ENCODE measurements at regions not wholly inside any gene's neighbourhood (a gene's known extent, or its start where the extent isn't known, plus 50 kb on each side); places are given as distances from the start of the nearest gene placed in this dataset.

DNA sequence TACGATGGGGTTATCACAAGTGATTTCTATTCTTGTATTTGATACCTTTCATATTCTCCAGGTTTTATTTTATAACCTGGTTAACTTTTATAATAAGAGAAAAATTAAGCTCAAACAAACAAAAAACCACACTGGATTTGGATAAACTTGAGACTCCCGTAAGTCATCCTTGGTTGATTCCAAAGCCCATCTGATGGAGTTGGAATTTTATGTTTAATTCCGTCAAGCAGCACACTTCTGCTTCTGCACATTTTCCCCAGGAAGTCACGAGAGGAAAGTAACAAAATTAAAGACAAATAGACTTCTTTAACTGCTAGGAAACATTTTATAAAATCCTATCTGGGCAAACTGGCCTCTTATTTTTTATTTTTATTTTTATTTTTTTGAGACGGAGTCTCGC lies 207.9 kb downstream of the NXNL2 start:
- no peaks in the 10 kb centered on the region for H3K9me3 ChIP-seq (ENCODE audit: control insufficient read depth in 1 of 2, low read length in 2 of 2)
- POLR2A ChIA-PET (ENCODE audit: partially characterized antibody), result no interaction called here
- H3K4me3 ChIP-seq (ENCODE audit: low read length in 2 of 2), result no peak overlapping the region
- Mint-ChIP-seq H3K4me1 (no peaks in the 10 kb centered on the region), H3K27ac (no peak overlapping the region), H3K4me3 (no peak overlapping the region), H3K36me3 (no peaks in the 10 kb centered on the region), H3K27me3 (peaks cover 14 to 15% of the 10 kb centered on the region in 2 donors), H3K9me3 (no peaks in the 10 kb centered on the region)
- no peak overlapping the region for H3K27ac ChIP-seq (ENCODE audit: low read depth, low read length)
- CTCF ChIA-PET (ENCODE audit: partially characterized antibody), result no interaction called here
- no peaks in the 10 kb centered on the region for H3K36me3 ChIP-seq (ENCODE audit: insufficient read depth, low read length)
- no peaks in the 10 kb centered on the region for H3K27me3 ChIP-seq (ENCODE audit: insufficient read depth, low read length)
- no peak for DNase-seq
- no peaks in the 10 kb centered on the region for H3K4me1 ChIP-seq (ENCODE audit: insufficient read depth, low read length)
- intact Hi-C loops (cut with micrococcal nuclease), result no loop called here

DNA sequence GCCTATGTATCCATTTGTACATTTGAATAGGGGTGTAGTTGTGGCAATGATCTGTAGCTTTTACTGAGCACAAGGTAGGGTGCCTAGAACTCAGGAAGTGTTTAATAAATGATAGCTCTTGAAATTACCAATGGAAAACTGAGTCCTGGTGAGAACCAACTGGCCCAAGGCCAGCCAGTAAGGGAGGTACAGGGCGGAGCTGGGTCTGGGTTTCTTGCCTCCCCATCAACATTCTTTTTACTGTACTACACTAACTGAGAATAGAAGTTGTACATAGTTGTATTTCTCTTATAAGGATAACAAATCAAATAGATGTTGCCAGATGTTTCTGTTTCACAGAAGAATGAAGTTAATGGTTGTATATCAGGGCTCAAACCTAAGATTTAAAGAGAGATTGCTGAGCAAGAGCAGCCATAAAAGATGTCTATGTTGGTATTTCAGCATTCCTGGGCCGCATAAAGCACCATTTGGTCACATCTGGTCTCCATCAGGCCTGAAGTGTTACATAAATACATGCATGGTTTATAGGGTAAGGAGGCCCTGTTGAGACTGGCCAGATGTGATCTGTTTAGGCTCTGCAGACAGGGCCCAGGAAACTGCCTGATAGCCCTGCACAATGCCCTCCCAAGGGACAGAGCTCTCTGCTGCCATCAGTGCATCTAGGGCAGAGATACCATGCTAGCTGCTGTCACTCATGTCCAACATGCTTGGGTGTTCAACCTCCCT lies 210.5 kb downstream of the NXNL2 start:
- Mint-ChIP-seq H3K36me3 (no peaks in the 10 kb centered on the region), H3K4me1 (no peaks in the 10 kb centered on the region), H3K27ac (no peak overlapping the region), H3K4me3 (no peak overlapping the region), H3K27me3 (peaks cover 12 to 13% of the 10 kb centered on the region in 2 donors), H3K9me3 (peaks cover 0 to 4% (median 0%) of the 10 kb centered on the region in 8 donors)
- Histone ChIP-seq H3K9me3 (ENCODE audit: control insufficient read depth in 1 of 2, low read length in 2 of 2) (no peaks in the 10 kb centered on the region), H3K27me3 (ENCODE audit: insufficient read depth, low read length) (no peaks in the 10 kb centered on the region), H3K27ac (ENCODE audit: low read depth, low read length) (no peak overlapping the region), H3K36me3 (ENCODE audit: insufficient read depth, low read length) (no peaks in the 10 kb centered on the region), H3K4me1 (ENCODE audit: insufficient read depth, low read length) (no peaks in the 10 kb centered on the region), H3K4me3 (ENCODE audit: low read length in 2 of 2) (no peak overlapping the region)
- intact Hi-C loops (cut with micrococcal nuclease), result no loop called here
- ChIA-PET CTCF (ENCODE audit: partially characterized antibody) (interaction anchor here (1.4 kb wide), 1 partner anchor 10 kb away, joined by 3 read pairs; no protein-coding TSS in a partner anchor), POLR2A (ENCODE audit: partially characterized antibody) (no interaction called here)
- no peak for DNase-seq

DNA sequence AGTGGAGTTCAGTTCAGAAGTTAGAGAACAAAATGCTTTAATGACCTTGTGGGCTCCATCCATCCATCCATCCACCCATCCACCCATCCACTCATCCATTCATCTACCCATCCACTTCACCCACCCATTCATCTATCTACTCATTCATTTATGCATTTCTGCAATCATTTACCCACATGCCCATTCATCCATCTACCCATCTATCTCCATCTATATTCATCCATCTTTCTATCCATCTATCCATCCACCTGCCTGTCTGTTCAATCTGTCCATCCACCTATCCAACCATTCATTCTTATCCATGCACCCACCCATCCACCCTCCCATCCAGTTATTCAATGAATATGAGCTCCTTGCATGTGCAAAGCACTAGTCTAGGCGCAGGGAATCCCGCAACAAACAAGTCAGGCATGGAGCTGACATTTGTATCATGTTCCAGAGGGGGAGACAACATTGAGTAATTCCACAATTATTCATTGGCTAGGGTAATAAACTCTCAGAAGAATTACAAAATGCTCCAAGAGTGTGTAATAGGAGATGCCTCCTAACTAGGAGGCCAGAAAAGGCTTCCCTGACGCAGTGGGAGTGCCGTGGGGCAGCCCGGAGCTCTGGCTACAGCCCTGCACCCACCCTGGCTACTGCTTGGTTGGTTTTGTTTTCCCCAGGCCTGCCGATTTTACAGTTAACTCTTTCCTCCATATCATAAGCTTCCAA lies 211.2 kb downstream of the NXNL2 start:
- no peak overlapping the region for H3K27ac Mint-ChIP-seq
- DNase-seq, result no peak
- ChIA-PET POLR2A (ENCODE audit: partially characterized antibody) (no interaction called here), CTCF (ENCODE audit: partially characterized antibody) (interaction anchor here (1.4 kb wide), 1 partner anchor 10 kb away, joined by 3 read pairs; no protein-coding TSS in a partner anchor)
- intact Hi-C loops (cut with micrococcal nuclease), result no loop called here
- no peaks in the 10 kb centered on the region for H3K36me3 ChIP-seq (ENCODE audit: insufficient read depth, low read length)
- H3K9me3 ChIP-seq (ENCODE audit: control insufficient read depth in 1 of 2, low read length in 2 of 2), result no peaks in the 10 kb centered on the region
- H3K36me3 Mint-ChIP-seq, result no peaks in the 10 kb centered on the region
- H3K4me3 Mint-ChIP-seq, result no peak overlapping the region
- no peaks in the 10 kb centered on the region for H3K4me1 Mint-ChIP-seq
- H3K4me3 ChIP-seq (ENCODE audit: low read length in 2 of 2), result no peak overlapping the region
- no peaks in the 10 kb centered on the region for H3K4me1 ChIP-seq (ENCODE audit: insufficient read depth, low read length)
- H3K27me3 Mint-ChIP-seq, result peaks cover 10 to 13% of the 10 kb centered on the region in 2 donors
- H3K27ac ChIP-seq (ENCODE audit: low read depth, low read length), result no peak overlapping the region
- peaks cover 0 to 5% (median 0%) of the 10 kb centered on the region in 8 donors for H3K9me3 Mint-ChIP-seq
- H3K27me3 ChIP-seq (ENCODE audit: insufficient read depth, low read length), result no peaks in the 10 kb centered on the region

DNA sequence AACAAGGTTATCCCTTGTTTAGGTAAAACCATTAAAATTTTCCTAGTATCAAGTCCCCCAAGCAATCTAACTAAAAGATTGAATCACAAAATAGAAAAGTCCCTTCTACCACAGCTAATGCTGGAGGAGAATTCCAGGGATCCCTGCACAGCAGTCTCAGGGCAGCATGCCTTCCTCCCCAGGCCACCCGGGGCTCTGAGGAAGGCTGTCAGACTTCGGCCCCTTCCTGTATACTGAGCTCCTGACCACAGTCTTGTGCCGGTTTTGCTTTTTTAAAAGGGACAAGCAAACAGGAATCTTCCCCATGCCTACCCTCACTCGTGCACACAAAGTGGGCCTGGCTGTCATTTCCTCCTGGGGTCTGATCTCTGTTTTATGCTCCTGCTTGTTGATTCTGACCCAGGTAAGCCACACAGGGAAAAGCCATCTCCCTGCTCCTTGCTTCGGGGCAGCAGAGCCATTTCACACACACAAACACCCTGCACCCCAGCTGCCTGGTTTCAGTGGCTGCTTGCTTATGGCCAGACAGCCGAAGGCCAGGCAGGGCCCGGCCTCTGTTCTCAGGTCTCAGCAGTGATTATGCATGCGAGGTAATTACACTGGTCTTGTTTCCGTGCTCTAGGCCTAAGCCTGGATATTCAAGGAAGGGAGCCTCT lies 211.9 kb downstream of the NXNL2 start:
- Histone ChIP-seq H3K36me3 (ENCODE audit: insufficient read depth, low read length) (no peaks in the 10 kb centered on the region), H3K4me1 (ENCODE audit: insufficient read depth, low read length) (no peaks in the 10 kb centered on the region), H3K4me3 (ENCODE audit: low read length in 2 of 2) (no peak overlapping the region), H3K9me3 (ENCODE audit: control insufficient read depth in 1 of 2, low read length in 2 of 2) (no peaks in the 10 kb centered on the region), H3K27ac (ENCODE audit: low read depth, low read length) (no peak overlapping the region), H3K27me3 (ENCODE audit: insufficient read depth, low read length) (no peaks in the 10 kb centered on the region)
- intact Hi-C loops (cut with micrococcal nuclease), result no loop called here
- Mint-ChIP-seq H3K27me3 (peaks cover 6 to 12% of the 10 kb centered on the region in 2 donors), H3K27ac (no peak overlapping the region), H3K9me3 (peaks cover 0 to 5% (median 0%) of the 10 kb centered on the region in 8 donors), H3K4me3 (no peak overlapping the region), H3K4me1 (no peaks in the 10 kb centered on the region), H3K36me3 (no peaks in the 10 kb centered on the region)
- DNase-seq, result no peak
- ChIA-PET CTCF (ENCODE audit: partially characterized antibody) (interaction anchor here (1.4 kb wide), 1 partner anchor 9 kb away, joined by 3 read pairs; no protein-coding TSS in a partner anchor), POLR2A (ENCODE audit: partially characterized antibody) (no interaction called here)

DNA sequence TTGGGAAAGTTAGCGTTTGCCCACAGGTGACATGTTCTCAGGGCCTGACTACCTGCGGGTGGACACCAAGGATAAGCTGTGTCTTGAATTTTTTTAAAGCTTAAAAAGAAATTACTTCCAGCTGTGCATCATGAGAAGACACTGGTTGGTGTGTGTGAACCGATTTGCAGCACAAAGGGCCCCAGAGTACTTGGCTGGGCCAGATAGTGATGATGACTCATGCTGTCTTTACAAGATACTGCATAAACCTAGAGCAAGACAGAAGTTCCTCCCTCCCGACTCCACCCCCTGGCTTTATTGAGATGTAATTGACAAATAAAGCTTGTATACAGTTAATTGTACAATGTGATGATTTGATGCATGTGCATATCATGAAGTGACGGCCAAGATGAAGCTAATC lies 212.8 kb downstream of the NXNL2 start:
- H3K27ac ChIP-seq (ENCODE audit: low read depth, low read length), result no peak overlapping the region
- intact Hi-C loops (cut with micrococcal nuclease), result no loop called here

DNA sequence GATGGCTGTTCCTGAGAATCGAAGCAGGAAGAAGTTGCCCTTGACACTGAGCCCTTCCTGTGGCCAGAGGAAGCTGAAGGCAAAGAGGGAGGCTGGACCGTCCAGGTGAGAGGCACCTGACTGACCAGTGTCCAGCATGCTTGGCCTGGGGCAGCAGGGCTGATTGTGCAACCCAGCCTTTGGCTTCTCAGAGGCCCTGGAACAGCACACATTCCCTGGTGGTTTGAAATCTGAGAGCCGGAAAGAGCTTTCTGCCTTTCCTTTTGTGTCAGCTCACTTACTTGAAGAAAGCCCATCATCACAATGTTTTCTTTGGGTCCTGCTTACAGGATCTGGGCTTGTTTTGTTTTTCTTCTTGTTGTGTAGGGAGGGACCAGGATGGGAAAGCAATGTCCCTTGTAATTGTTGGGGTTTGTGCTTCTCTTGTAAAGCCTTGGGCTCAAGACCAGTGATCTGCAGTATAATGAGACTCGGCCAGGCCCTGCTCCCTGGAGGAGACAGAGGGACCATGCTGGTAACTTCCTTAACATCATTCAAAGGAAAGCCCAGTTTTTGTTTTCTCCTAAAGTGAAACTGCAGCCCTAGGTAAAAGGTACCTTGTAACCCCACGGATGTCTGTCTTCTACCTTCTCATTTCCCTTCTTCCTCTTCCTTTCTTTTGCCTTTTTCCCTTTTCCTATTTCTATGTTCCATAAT lies 213.7 kb downstream of the NXNL2 start:
- intact Hi-C loops (cut with micrococcal nuclease), result no loop called here
- no peak overlapping the region for H3K4me3 Mint-ChIP-seq

More for the DNA sequence above, 212.8 kb downstream of the NXNL2 start:
- peaks cover 0 to 9% (median 0%) of the 10 kb centered on the region in 8 donors for H3K9me3 Mint-ChIP-seq
- Histone ChIP-seq H3K36me3 (ENCODE audit: insufficient read depth, low read length) (no peaks in the 10 kb centered on the region), H3K4me3 (ENCODE audit: low read length in 2 of 2) (no peak overlapping the region), H3K4me1 (ENCODE audit: insufficient read depth, low read length) (no peaks in the 10 kb centered on the region), H3K27me3 (ENCODE audit: insufficient read depth, low read length) (no peaks in the 10 kb centered on the region), H3K9me3 (ENCODE audit: control insufficient read depth in 1 of 2, low read length in 2 of 2) (no peaks in the 10 kb centered on the region)
- no peak overlapping the region for H3K4me3 Mint-ChIP-seq
- no peak for DNase-seq
- H3K27me3 Mint-ChIP-seq, result peaks cover 4 to 9% of the 10 kb centered on the region in 2 donors
- POLR2A ChIA-PET (ENCODE audit: partially characterized antibody), result no interaction called here
- CTCF ChIA-PET (ENCODE audit: partially characterized antibody), result no interaction called here
- no peaks in the 10 kb centered on the region for H3K4me1 Mint-ChIP-seq
- H3K36me3 Mint-ChIP-seq, result no peaks in the 10 kb centered on the region
- H3K27ac Mint-ChIP-seq, result no peak overlapping the region

DNA sequence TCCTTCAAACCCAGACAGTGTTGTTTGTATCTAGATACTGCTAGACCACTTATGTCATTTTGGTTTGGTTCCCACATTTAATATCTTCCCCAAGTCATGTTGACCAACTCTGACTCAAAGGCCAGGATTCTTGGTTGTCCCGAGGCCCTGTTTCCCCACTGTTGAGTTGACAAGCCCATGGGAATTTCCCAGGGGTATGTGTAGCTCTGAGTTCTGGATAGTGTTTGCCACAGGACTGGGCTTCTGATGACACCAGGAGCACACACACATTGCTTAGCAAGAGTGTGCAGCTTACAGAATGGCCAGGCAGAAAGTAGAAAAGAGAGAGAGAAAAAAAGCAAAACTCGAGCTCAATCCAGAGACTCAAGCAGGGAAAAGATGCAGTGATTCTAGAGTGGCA lies 214.4 kb downstream of the NXNL2 start:
- no peaks in the 10 kb centered on the region for H3K4me1 Mint-ChIP-seq
- no peaks in the 10 kb centered on the region for H3K36me3 Mint-ChIP-seq
- no peak overlapping the region for H3K27ac ChIP-seq (ENCODE audit: low read depth, low read length)
- intact Hi-C loops (cut with micrococcal nuclease), result no loop called here
- H3K9me3 Mint-ChIP-seq, result peaks cover 0 to 9% (median 0%) of the 10 kb centered on the region in 8 donors
- H3K9me3 ChIP-seq (ENCODE audit: control insufficient read depth in 1 of 2, low read length in 2 of 2), result no peaks in the 10 kb centered on the region
- no peak for DNase-seq
- no peak overlapping the region for H3K4me3 ChIP-seq (ENCODE audit: low read length in 2 of 2)
- no peak overlapping the region for H3K27ac Mint-ChIP-seq
- POLR2A ChIA-PET (ENCODE audit: partially characterized antibody), result no interaction called here
- no peaks in the 10 kb centered on the region for H3K4me1 ChIP-seq (ENCODE audit: insufficient read depth, low read length)
- H3K27me3 Mint-ChIP-seq, result peaks cover 6 to 11% of the 10 kb centered on the region in 2 donors
- no peaks in the 10 kb centered on the region for H3K36me3 ChIP-seq (ENCODE audit: insufficient read depth, low read length)
- H3K27me3 ChIP-seq (ENCODE audit: insufficient read depth, low read length), result no peaks in the 10 kb centered on the region
- H3K4me3 Mint-ChIP-seq, result no peak overlapping the region
- CTCF ChIA-PET (ENCODE audit: partially characterized antibody), result no interaction called here

More for the DNA sequence above, 213.7 kb downstream of the NXNL2 start:
- DNase-seq, result no peak
- H3K9me3 ChIP-seq (ENCODE audit: control insufficient read depth in 1 of 2, low read length in 2 of 2), result no peaks in the 10 kb centered on the region
- ChIA-PET CTCF (ENCODE audit: partially characterized antibody) (no interaction called here), POLR2A (ENCODE audit: partially characterized antibody) (no interaction called here)
- H3K4me1 Mint-ChIP-seq, result no peaks in the 10 kb centered on the region
- no peak overlapping the region for H3K27ac ChIP-seq (ENCODE audit: low read depth, low read length)
- no peaks in the 10 kb centered on the region for H3K4me1 ChIP-seq (ENCODE audit: insufficient read depth, low read length)
- H3K27me3 Mint-ChIP-seq, result peaks cover 5 to 9% of the 10 kb centered on the region in 2 donors
- peaks cover 0 to 9% (median 0%) of the 10 kb centered on the region in 8 donors for H3K9me3 Mint-ChIP-seq
- no peaks in the 10 kb centered on the region for H3K36me3 Mint-ChIP-seq
- no peaks in the 10 kb centered on the region for H3K36me3 ChIP-seq (ENCODE audit: insufficient read depth, low read length)
- H3K27me3 ChIP-seq (ENCODE audit: insufficient read depth, low read length), result no peaks in the 10 kb centered on the region
- no peak overlapping the region for H3K4me3 ChIP-seq (ENCODE audit: low read length in 2 of 2)
- H3K27ac Mint-ChIP-seq, result no peak overlapping the region
